Gastrocnemius medialis (tissue), 4 donors: ENCODE measurements at regions not wholly inside any gene's neighbourhood (a gene's known extent, or its start where the extent isn't known, plus 50 kb on each side); places are given as distances from the start of the nearest gene placed in this dataset.

Source experiments
- ATAC-seq, 2 donors: fragments of 150-250 bp; one replicate each; pipeline ENCODE4 v1.9.1; 2016
- DNase-seq, 2 donors: peaks; one replicate each; pipeline ENCODE4 v3.0.0-alpha.2; 2019
- H3K27ac ChIP-seq, 4 donors: fragments of 200-600 bp; sonication (generic); 1 replicate in 1 of 4; 2 replicates in 3 of 4; pipeline ENCODE4 v1.5.1; 2016 to 2018; ENCODE audit warnings: mild to moderate bottlenecking in 2 of 4, moderate library complexity in 1 of 4
- H3K27me3 ChIP-seq, 3 donors: fragments of 200-600 bp; sonication (generic) in 2 of 3; 1 replicate in 1 of 3; 2 replicates in 2 of 3; pipeline versions ENCODE4 v1.5.1 to v1.6.0; 2016 to 2019; ENCODE audit warnings: mild to moderate bottlenecking in 1 of 3, moderate library complexity in 1 of 3
- H3K36me3 ChIP-seq, 2 donors: fragments of 200-600 bp; sonication (generic) in 1 of 2; one replicate each; pipeline ENCODE4 v1.5.1; 2017 to 2018
- H3K4me1 ChIP-seq, 2 donors: fragments of 200-600 bp; sonication (generic) in 1 of 2; one replicate each; pipeline ENCODE4 v1.5.1; 2016 to 2017; ENCODE audit warnings: mild to moderate bottlenecking in 2 of 2
- H3K4me3 ChIP-seq, 4 donors: fragments of 200-600 bp; sonication (generic) in 3 of 4; 1 replicate in 1 of 4; 2 replicates in 3 of 4; pipeline ENCODE4 v1.5.1; 2016 to 2019; ENCODE audit warnings: mild to moderate bottlenecking in 2 of 4
- H3K9me3 ChIP-seq, 3 donors: fragments of 200-600 bp; sonication (generic) in 2 of 3; 1 replicate in 1 of 3; 2 replicates in 2 of 3; pipeline ENCODE4 v1.5.1; 2016 to 2019
- POLR2A ChIP-seq, 2 donors: fragments of 450-650 bp; IDR thresholded peaks; one replicate each; pipeline ENCODE4 v1.6.1; 2017; ENCODE audit warnings: antibody characterized with exemption in 2 of 2, mild to moderate bottlenecking in 2 of 2, moderate library complexity in 2 of 2
- in situ Hi-C, 4 donors: fragments of 200-750 bp; cut with MboI; loops; one replicate each; pipeline versions ENCODE4 v1.15.0 to v1.8.0; 2017; ENCODE audit warnings: low sequenced_read_pairs in 4 of 4
- intact Hi-C: fragments of 100-400 bp; cut with DNase I; formaldehyde crosslinking; loops from one replicate; pipeline ENCODE4 v1.15.1; 2023; ENCODE audit warnings: low total_unique reads
- TF ChIP-seq, protein P1 (sequence below), 5 experiments: fragments of 450-650 bp in 3 of 5; fragments of 200-600 bp in 2 of 5; sonication (generic) in 2 of 5; IDR thresholded peaks in 4 of 5; conservative IDR thresholded peaks in 1 of 5; 1 replicate in 4 of 5; 2 replicates in 1 of 5; pipeline ENCODE4 v1.5.1; 2016 to 2019; ENCODE audit warnings: antibody characterized with exemption in 5 of 5, mild to moderate bottlenecking in 3 of 5, moderate library complexity in 3 of 5

DNA sequence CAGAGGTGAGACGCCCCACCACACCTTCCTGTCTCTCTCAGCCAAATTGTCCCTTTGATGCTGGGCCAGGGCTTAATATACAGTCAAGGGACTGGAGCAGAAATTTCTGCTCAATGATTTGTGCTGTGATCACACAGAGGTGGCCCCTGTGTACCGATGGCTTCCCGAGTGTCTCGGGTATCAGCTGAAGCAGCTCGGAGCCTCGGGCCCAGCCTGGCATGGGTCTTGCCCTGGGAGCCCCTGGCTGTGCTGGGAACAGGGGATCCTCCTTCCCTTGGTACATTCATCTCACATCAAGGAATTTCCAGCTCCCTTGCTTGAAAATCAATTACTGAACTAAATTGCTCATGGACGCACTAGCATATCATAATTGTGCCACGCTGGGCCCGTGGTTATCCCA is 148.8 kb upstream of the C1orf174 start:
- Histone ChIP-seq H3K9me3 (no peaks in the 10 kb centered on the region), H3K27me3 (peaks cover 7 to 15% (median 13%) of the 10 kb centered on the region in 3 donors), H3K36me3 (no peaks in the 10 kb centered on the region), H3K27ac (no peak overlapping the region), H3K4me3 (no peak overlapping the region), H3K4me1 (no peaks in the 10 kb centered on the region)
- DNase-seq (no peak), ATAC-seq (no peak)
- TF ChIP-seq, protein P1, sequence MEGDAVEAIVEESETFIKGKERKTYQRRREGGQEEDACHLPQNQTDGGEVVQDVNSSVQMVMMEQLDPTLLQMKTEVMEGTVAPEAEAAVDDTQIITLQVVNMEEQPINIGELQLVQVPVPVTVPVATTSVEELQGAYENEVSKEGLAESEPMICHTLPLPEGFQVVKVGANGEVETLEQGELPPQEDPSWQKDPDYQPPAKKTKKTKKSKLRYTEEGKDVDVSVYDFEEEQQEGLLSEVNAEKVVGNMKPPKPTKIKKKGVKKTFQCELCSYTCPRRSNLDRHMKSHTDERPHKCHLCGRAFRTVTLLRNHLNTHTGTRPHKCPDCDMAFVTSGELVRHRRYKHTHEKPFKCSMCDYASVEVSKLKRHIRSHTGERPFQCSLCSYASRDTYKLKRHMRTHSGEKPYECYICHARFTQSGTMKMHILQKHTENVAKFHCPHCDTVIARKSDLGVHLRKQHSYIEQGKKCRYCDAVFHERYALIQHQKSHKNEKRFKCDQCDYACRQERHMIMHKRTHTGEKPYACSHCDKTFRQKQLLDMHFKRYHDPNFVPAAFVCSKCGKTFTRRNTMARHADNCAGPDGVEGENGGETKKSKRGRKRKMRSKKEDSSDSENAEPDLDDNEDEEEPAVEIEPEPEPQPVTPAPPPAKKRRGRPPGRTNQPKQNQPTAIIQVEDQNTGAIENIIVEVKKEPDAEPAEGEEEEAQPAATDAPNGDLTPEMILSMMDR (IDR thresholded peaks at IDR 0.05 in 4 of 5, conservative IDR thresholded peaks at IDR 0.05 in 1 of 5): no peak
- TF ChIP-seq POLR2A (IDR thresholded peaks at IDR 0.05): no peak
- in situ Hi-C loops: no loop called here
- intact Hi-C loops: no loop called here

DNA sequence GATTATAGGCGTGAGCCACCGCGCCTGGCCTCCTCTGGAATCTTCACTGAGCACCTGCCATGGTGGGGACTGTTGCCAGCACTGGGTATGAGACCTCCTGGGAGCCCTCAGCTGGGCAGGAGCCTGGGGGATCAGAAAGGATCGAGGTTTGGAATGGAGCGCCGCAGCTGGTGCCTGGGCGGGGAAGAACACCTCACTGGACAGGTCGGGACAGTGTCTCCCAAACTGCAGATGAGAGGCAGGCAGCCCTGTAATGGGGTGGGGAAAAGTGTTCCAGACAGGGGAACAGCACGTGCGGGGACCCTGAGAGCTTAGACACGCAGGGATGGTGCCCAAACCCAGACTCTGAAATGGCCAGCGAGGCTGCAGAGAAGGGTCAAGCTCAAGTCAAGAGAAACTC is 150.9 kb upstream of the C1orf174 start:
- intact Hi-C loops: no loop called here
- no peak overlapping the region for H3K4me3 ChIP-seq
- no peaks in the 10 kb centered on the region for H3K4me1 ChIP-seq
- H3K36me3 ChIP-seq: no peaks in the 10 kb centered on the region
- H3K9me3 ChIP-seq: no peaks in the 10 kb centered on the region
- ATAC-seq: no peak
- no peak for DNase-seq
- TF ChIP-seq POLR2A (IDR thresholded peaks at IDR 0.05): no peak
- TF ChIP-seq, protein P1 (IDR thresholded peaks at IDR 0.05 in 4 of 5, conservative IDR thresholded peaks at IDR 0.05 in 1 of 5): no peak
- peaks cover 7 to 13% (median 12%) of the 10 kb centered on the region in 3 donors for H3K27me3 ChIP-seq
- no peak overlapping the region for H3K27ac ChIP-seq
- in situ Hi-C loops: no loop called here

DNA sequence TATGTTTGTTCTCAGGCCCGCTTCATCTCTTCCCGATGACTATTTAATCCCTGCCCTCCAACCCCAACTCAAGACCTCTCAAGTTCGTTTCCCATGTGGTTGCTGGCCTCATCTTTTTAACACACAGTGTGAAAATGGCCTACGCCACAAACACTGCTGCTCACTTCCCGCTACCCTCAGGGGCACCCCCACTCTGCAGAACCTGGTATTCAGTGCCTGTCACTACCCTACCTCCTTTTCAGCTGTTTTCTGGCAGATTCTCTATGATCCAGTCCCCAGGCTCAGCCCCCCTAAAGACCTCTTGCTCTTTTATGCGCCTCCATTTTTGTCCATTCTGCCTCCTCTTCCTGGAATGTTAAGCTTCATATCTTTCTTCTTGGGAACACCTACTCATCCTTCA is 152.6 kb upstream of the C1orf174 start:
- no peak overlapping the region for H3K27ac ChIP-seq
- H3K27me3 ChIP-seq: peaks cover 0 to 7% (median 5%) of the 10 kb centered on the region in 3 donors
- TF ChIP-seq, protein P1 (IDR thresholded peaks at IDR 0.05 in 4 of 5, conservative IDR thresholded peaks at IDR 0.05 in 1 of 5): no peak
- no peak for TF ChIP-seq POLR2A (IDR thresholded peaks at IDR 0.05)
- intact Hi-C loops (no loop called here), in situ Hi-C loops (no loop called here)
- H3K9me3 ChIP-seq: no peaks in the 10 kb centered on the region
- H3K36me3 ChIP-seq: no peaks in the 10 kb centered on the region
- no peak for DNase-seq
- no peak for ATAC-seq
- H3K4me1 ChIP-seq: no peaks in the 10 kb centered on the region
- no peak overlapping the region for H3K4me3 ChIP-seq

DNA sequence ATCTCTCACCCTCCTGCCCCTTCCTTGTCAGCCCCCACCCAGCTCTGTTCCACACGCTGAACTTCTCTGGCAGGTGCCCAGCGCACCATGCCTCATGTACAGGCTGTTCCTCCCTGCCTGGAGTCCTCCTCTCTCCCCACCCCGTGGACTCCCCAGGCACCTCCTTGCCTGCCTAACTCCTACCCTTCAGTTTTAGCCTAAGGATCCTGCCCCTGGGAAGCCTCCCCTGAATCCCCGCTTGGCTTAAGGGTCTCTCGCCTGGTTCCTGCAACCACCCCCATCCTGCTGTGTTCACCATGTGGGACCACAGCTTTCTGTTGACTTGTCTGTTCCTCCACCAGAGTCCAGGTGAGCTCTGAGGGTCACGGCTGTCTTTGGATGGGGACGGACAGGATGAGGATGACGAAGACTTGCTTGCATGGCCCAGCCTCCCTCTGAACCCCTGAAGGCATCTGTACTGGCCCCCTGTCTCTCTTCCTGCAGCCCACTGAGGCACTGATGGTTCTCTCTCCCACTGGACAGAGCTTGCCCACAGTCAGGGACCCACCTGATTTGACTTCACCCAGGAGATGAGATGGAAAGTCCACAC is 153.2 kb upstream of the C1orf174 start:
- H3K27ac ChIP-seq: no peak overlapping the region
- TF ChIP-seq, protein P1 (IDR thresholded peaks at IDR 0.05 in 4 of 5, conservative IDR thresholded peaks at IDR 0.05 in 1 of 5): no peak
- no peak for TF ChIP-seq POLR2A (IDR thresholded peaks at IDR 0.05)
- DNase-seq: no peak
- H3K36me3 ChIP-seq: no peaks in the 10 kb centered on the region
- H3K9me3 ChIP-seq: no peaks in the 10 kb centered on the region
- no peak for ATAC-seq
- intact Hi-C loops (no loop called here), in situ Hi-C loops (no loop called here)
- no peak overlapping the region for H3K4me3 ChIP-seq
- H3K4me1 ChIP-seq: no peaks in the 10 kb centered on the region
- H3K27me3 ChIP-seq: peaks cover 0 to 5% (median 3%) of the 10 kb centered on the region in 3 donors

DNA sequence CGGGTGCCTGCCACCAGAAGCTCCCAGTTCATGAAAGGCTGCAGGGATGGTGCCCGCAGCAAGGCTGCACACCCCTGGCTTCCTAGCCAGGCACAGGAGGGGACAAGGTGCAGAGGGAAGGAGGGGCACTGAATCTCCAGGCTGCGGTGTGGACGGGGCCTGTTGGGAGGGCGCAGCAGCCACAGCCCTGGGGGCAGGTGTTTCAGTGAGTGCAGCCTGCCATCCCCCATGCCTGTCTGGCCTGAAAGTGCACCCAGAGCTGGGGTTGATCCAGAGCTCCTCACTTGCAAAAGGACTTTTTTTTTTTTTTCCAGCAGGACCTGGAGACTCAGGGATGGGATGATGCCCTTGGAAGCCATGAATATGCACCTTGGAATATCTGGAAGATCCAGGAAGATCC is 153.7 kb upstream of the C1orf174 start:
- intact Hi-C loops (no loop called here), in situ Hi-C loops (no loop called here)
- Histone ChIP-seq H3K36me3 (no peaks in the 10 kb centered on the region), H3K27me3 (peaks cover 0 to 5% (median 0%) of the 10 kb centered on the region in 3 donors), H3K4me1 (no peaks in the 10 kb centered on the region), H3K4me3 (no peak overlapping the region), H3K9me3 (no peaks in the 10 kb centered on the region), H3K27ac (no peak overlapping the region)
- no peak for ATAC-seq
- no peak for DNase-seq
- no peak for TF ChIP-seq POLR2A (IDR thresholded peaks at IDR 0.05)
- TF ChIP-seq, protein P1 (IDR thresholded peaks at IDR 0.05 in 4 of 5, conservative IDR thresholded peaks at IDR 0.05 in 1 of 5): no peak
